IgD-negative memory B cell (primary cell): ENCODE measurements at regions not wholly inside any gene's neighbourhood (a gene's known extent, or its start where the extent isn't known, plus 50 kb on each side); places are given as distances from the start of the nearest gene placed in this dataset.
"Not testable (repeated sequence)": the region's sequence is repeated elsewhere in the genome, so short reads cannot be mapped to it uniquely, and the experiment has no call there.

Source experiments
- H3K27ac Mint-ChIP-seq, 3 donors: one replicate each; pipeline ENCODE4 v1.8.0; 2020 to 2022; ENCODE audit warnings: mild to moderate bottlenecking in 3 of 3, mixed read lengths in 3 of 3, moderate library complexity in 1 of 3
- H3K27me3 Mint-ChIP-seq: one replicate; pipeline ENCODE4 v1.8.0; 2021; ENCODE audit warnings: mixed read lengths
- H3K36me3 Mint-ChIP-seq: one replicate; pipeline ENCODE4 v1.8.0; 2020; ENCODE audit warnings: mild to moderate bottlenecking, mixed read lengths
- H3K4me1 Mint-ChIP-seq, 3 donors: one replicate each; pipeline ENCODE4 v1.8.0; 2020 to 2022; ENCODE audit warnings: mixed read lengths in 3 of 3, mild to moderate bottlenecking in 1 of 3
- H3K4me3 Mint-ChIP-seq, 4 donors: one replicate each; pipeline ENCODE4 v1.8.0; 2020 to 2022; ENCODE audit warnings: mild to moderate bottlenecking in 4 of 4, mixed read lengths in 4 of 4, moderate library complexity in 3 of 4
- H3K9me3 Mint-ChIP-seq, 3 donors: one replicate each; pipeline ENCODE4 v1.8.0; 2020 to 2021; ENCODE audit warnings: mixed read lengths in 3 of 3, mild to moderate bottlenecking in 1 of 3

- H3K9me3 Mint-ChIP-seq = peaks cover 0 to 12% (median 7%) of the 10 kb centered on the region in 3 donors
- no peak overlapping the region for H3K4me3 Mint-ChIP-seq
- H3K27ac Mint-ChIP-seq = no peak overlapping the region
- H3K27me3 Mint-ChIP-seq = no peaks in the 10 kb centered on the region
- H3K4me1 Mint-ChIP-seq = no peaks in the 10 kb centered on the region
- H3K36me3 Mint-ChIP-seq = peaks cover 3% of the 10 kb centered on the region
These were observed 156.5 kb downstream of the POM121L12 start for GRCh38 chr7:53191836-53192443.

DNA sequence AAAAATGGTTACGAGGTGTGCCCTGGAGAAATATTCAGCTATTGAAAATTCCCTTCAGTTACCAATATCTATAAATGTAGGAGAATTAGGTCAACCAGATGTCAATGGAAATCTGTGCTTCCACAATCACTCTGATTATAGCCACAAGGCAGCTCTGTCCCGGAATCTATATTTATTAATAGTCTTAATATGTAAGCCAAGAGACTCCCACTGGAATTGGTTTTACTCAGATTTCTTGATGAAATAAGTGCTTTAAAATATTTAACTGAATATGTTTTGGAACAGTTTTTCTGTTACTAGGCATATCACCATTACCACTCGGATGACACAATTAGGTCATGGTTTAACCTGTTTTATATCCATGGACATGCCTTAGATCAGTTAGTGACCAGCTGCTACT lies 169.6 kb downstream of the POM121L12 start:
- Mint-ChIP-seq H3K4me3 (no peak overlapping the region), H3K36me3 (no peaks in the 10 kb centered on the region), H3K27ac (no peak overlapping the region), H3K4me1 (no peaks in the 10 kb centered on the region), H3K27me3 (no peaks in the 10 kb centered on the region), H3K9me3 (peaks cover 0 to 24% (median 6%) of the 10 kb centered on the region in 3 donors)

GRCh38 chr7:53209129-53209528 lies 173.7 kb downstream of the POM121L12 start:
- no peaks in the 10 kb centered on the region for H3K4me1 Mint-ChIP-seq
- no peaks in the 10 kb centered on the region for H3K27me3 Mint-ChIP-seq
- H3K36me3 Mint-ChIP-seq = no peaks in the 10 kb centered on the region
- H3K4me3 Mint-ChIP-seq = no peak overlapping the region
- H3K27ac Mint-ChIP-seq = no peak overlapping the region
- peaks cover 8 to 30% (median 15%) of the 10 kb centered on the region in 3 donors for H3K9me3 Mint-ChIP-seq

DNA sequence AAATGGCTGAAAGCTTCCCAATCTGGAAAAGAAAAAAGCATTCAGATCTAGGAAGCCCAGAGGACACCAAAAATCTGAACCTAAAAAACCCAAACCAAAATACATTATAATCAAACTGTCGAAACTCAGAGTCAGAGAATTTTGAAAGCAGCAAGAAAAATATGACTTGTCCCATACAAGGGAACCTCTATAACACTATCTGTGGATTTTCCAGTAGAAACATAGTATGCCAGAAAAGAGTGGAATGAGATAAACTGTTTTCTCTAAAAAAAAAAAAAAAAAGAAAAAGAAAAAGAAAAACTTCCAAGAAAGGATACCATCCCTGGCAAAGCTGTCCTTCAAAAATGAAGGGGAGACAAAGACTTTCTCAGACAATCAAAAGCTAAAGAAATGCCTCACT lies 179.0 kb downstream of the POM121L12 start:
- no peak overlapping the region for H3K27ac Mint-ChIP-seq
- H3K27me3 Mint-ChIP-seq = no peaks in the 10 kb centered on the region
- peaks cover 12 to 36% (median 14%) of the 10 kb centered on the region in 3 donors for H3K9me3 Mint-ChIP-seq
- H3K4me3 Mint-ChIP-seq = no peak overlapping the region
- H3K4me1 Mint-ChIP-seq = no peaks in the 10 kb centered on the region
- peaks cover 2% of the 10 kb centered on the region for H3K36me3 Mint-ChIP-seq

DNA sequence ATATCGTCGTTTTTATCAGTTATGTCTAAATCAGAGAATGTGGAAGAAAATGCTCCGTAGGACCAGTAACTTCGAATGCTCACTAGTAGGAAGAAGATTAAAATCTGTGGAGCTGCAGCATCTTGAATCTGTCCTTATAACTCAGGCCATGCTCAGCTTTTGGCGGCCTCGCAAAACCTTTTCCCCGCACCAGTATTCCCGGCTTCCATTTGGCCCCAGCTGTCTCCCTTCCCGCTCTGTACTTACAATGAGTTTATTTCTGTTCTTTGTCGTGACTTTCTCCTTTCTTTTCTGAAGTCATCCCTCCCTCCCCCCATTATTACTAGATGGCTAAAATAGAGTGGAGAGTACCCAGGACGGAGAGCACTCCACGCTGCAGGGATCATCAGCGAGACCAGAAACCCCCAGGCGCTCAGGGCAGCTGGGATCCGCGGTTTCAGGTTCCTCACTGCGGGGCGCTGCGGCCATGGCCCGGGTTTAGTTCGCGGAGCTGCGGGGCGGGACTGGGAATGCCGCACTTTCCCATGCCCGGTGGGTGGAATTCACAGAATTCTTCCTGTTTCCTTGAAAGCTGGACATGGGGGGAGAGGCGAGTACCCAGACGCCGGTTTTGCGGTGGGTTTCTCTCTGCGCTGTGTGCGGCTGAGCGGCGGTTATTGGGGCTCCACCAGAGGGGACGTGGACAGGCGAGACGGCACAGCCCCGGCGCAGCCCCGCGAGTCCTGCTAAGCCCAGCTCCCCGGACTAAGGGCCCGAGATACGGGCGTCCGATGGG lies 183.5 kb downstream of the POM121L12 start:
- no peaks in the 10 kb centered on the region for H3K4me1 Mint-ChIP-seq
- no peak overlapping the region for H3K27ac Mint-ChIP-seq
- no peak overlapping the region for H3K4me3 Mint-ChIP-seq
- peaks cover 5 to 22% (median 11%) of the 10 kb centered on the region in 3 donors for H3K9me3 Mint-ChIP-seq
- no peaks in the 10 kb centered on the region for H3K27me3 Mint-ChIP-seq
- peaks cover 2% of the 10 kb centered on the region for H3K36me3 Mint-ChIP-seq

DNA sequence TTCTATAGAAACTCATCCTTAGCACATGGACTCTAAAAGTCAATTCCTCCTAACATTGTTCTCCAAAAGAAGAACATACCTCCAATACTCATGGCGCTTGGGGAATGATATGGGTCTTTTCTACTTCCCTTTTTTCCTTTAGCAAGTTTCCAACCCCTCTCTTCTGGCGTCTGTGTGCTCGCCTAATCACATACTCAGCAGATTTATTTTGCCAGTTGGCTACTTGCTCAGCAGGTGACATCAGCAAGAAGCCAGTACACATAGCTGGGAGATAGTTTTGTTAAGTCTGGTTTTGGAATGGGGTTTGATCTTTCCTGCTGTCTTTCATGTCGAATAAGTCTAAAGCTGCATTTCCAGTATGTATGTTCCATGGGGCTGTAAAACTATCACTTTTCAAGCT lies 193.8 kb downstream of the POM121L12 start:
- H3K27me3 Mint-ChIP-seq = no peaks in the 10 kb centered on the region
- H3K4me3 Mint-ChIP-seq = no peak overlapping the region
- H3K27ac Mint-ChIP-seq = no peak overlapping the region
- peaks cover 1 to 8% (median 3%) of the 10 kb centered on the region in 3 donors for H3K9me3 Mint-ChIP-seq
- no peaks in the 10 kb centered on the region for H3K4me1 Mint-ChIP-seq
- no peaks in the 10 kb centered on the region for H3K36me3 Mint-ChIP-seq

DNA sequence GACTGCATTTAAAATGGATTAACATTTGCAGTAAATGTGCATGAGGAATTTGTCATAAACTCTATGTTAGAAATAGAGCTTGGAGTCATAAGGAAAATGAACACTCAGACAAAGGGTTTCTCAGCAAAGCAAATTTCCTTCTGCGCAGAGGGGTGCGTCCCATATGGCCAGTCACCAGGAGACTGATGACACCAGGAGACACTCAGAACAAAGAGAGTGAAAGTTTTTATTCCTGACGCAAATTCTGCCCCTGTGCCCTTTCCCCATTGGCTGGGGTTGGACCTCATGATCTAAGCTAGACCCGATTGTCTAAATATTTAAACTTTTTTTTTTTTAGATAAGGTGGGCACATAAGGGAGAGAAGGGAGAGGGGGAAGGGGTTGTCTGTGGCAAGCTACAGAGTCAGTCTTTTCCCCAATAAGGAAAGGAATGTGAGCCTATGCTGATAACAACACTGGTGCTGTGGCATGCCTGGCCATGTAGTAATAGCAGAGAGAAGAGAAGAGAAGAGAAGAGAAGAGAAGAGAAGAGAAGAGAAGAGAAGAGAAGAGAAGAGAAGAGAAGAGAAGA lies 202.0 kb downstream of the POM121L12 start:
- Mint-ChIP-seq H3K4me3 (no peak overlapping the region), H3K9me3 (peaks cover 0 to 7% (median 2%) of the 10 kb centered on the region in 3 donors), H3K27me3 (no peaks in the 10 kb centered on the region), H3K4me1 (no peaks in the 10 kb centered on the region), H3K27ac (no peak overlapping the region), H3K36me3 (no peaks in the 10 kb centered on the region)

GRCh38 chr7:53238021-53238605 lies 202.7 kb downstream of the POM121L12 start:
- Mint-ChIP-seq H3K9me3 (peaks cover 0 to 7% (median 2%) of the 10 kb centered on the region in 3 donors), H3K36me3 (no peaks in the 10 kb centered on the region), H3K27me3 (no peaks in the 10 kb centered on the region), H3K4me3 (no peak overlapping the region), H3K27ac (no peak overlapping the region), H3K4me1 (no peaks in the 10 kb centered on the region)

- H3K4me3 Mint-ChIP-seq, H3K27me3 Mint-ChIP-seq, H3K27ac Mint-ChIP-seq, H3K36me3 Mint-ChIP-seq, H3K4me1 Mint-ChIP-seq, H3K9me3 Mint-ChIP-seq: not testable (repeated sequence)
These were observed 203.7 kb downstream of the POM121L12 start for GRCh38 chr7:53239151-53239550.

GRCh38 chr7:53245721-53246120 lies 210.3 kb downstream of the POM121L12 start:
- Mint-ChIP-seq H3K36me3 (no peaks in the 10 kb centered on the region), H3K27ac (no peak overlapping the region), H3K27me3 (no peaks in the 10 kb centered on the region), H3K4me1 (no peaks in the 10 kb centered on the region), H3K4me3 (no peak overlapping the region), H3K9me3 (peaks cover 4 to 5% (median 5%) of the 10 kb centered on the region in 3 donors)

GRCh38 chr7:53246957-53247356 lies 211.5 kb downstream of the POM121L12 start:
- Mint-ChIP-seq H3K27me3 (no peaks in the 10 kb centered on the region), H3K4me3 (peak overlapping the region in 1 of 4 donors; percentile 39), H3K9me3 (peaks cover 0 to 5% (median 4%) of the 10 kb centered on the region in 3 donors), H3K4me1 (no peaks in the 10 kb centered on the region), H3K27ac (no peak overlapping the region), H3K36me3 (no peaks in the 10 kb centered on the region)

DNA sequence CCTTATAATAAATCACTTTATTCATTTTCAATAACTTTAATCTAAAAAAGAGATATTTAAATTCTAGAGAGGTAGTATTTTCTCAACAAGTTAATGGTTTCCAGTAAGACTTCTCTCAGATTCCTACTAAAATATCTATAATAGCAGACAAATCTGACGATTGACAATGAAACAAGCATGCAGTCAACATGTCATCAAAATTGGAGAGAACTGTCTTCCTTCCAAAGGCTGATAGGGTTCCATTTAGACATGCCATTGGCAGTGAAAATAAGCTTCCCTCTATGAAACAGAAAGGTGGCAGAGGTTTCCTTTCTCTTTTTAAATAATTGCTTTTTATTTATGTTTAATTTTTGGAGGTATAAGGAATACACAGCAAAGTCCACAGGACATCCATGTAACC lies 217.1 kb downstream of the POM121L12 start:
- Mint-ChIP-seq H3K27ac (no peak overlapping the region), H3K9me3 (peaks cover 0 to 11% (median 10%) of the 10 kb centered on the region in 3 donors), H3K27me3 (no peaks in the 10 kb centered on the region), H3K4me1 (no peaks in the 10 kb centered on the region), H3K4me3 (no peak overlapping the region), H3K36me3 (no peaks in the 10 kb centered on the region)

DNA sequence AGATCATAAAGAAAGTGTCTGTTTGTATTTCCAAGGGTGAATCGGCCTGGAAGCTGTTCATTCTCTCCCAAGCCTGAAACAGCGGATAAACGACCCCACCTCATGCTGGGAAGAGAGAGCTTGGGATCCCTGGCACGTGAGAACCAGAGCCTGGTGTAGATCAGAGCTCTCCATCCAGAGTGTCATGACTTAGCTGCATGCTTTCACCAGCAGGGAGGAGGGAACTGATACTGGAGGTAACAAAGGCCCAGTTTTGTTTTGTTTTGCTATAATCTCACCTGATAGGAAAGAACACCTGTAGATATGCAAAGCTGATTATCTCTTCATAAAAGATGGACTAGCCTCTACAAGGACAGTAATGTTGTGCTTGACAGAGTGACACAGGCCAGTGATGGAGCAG lies 236.6 kb downstream of the POM121L12 start:
- no peaks in the 10 kb centered on the region for H3K4me1 Mint-ChIP-seq
- no peak overlapping the region for H3K4me3 Mint-ChIP-seq
- H3K27me3 Mint-ChIP-seq = no peaks in the 10 kb centered on the region
- H3K9me3 Mint-ChIP-seq = peaks cover 0 to 14% (median 4%) of the 10 kb centered on the region in 3 donors
- H3K36me3 Mint-ChIP-seq = no peaks in the 10 kb centered on the region
- H3K27ac Mint-ChIP-seq = no peak overlapping the region

- H3K9me3 Mint-ChIP-seq = peaks cover 7 to 15% (median 10%) of the 10 kb centered on the region in 3 donors
- no peaks in the 10 kb centered on the region for H3K36me3 Mint-ChIP-seq
- peaks cover 0 to 2% (median 0%) of the 10 kb centered on the region in 3 donors for H3K4me1 Mint-ChIP-seq
- H3K27me3 Mint-ChIP-seq = no peaks in the 10 kb centered on the region
- no peak overlapping the region for H3K4me3 Mint-ChIP-seq
- peak overlapping the region in 1 of 3 donors; percentile 63 for H3K27ac Mint-ChIP-seq
These were observed 245.9 kb downstream of the POM121L12 start for GRCh38 chr7:53281312-53281711.

DNA sequence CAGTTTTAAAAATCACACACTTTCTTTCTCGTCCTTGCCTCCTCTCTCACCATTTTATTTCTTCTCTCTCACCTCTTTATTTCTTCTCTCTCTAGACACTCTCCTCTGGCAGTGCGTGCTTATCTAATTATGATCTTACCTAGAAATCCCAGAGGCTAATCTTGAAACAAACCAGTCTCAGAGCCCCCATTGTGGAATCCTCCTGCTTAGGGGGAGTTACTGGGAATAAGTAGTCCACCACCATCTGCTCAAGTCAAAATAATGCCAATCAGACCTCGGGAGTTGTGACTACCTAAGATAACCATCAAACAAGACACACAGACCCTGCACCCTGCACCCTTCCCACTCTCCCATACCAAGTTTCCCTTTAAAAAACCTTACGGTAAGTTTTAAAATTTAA lies 256.9 kb downstream of the POM121L12 start:
- Mint-ChIP-seq H3K27ac (no peak overlapping the region), H3K36me3 (peaks cover 2% of the 10 kb centered on the region), H3K4me1 (no peaks in the 10 kb centered on the region), H3K27me3 (no peaks in the 10 kb centered on the region), H3K9me3 (peaks cover 0 to 9% (median 1%) of the 10 kb centered on the region in 3 donors), H3K4me3 (no peak overlapping the region)
